ENCODE measurements at regions not wholly inside any gene's neighbourhood (a gene's known extent, or its start where the extent isn't known, plus 50 kb on each side); places are given as distances from the start of the nearest gene placed in this dataset.

DNA sequence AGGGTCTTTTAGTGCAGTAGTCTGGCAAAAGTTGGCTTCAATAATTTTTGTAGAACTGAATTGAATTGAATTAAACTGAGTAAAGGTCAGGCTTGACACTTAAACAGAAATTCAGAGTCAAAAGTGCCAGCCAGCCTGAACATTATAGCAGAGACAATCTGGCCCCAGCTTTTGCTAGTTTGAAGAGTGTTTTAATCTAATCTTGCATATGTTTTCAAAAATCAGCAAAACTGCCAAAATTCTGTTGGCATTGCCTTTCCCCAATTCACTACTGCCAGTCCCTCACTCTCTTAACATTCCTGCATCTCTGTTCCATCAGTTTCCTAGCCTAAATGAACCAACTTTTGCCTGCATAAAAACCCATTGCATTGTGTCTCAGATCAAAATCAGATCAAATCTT lies 403.8 kb downstream of the NUF2 start:
- intact Hi-C loops (cut with micrococcal nuclease; ENCODE audit: unreplicated experiment), result no loop called here
- Histone ChIP-seq H3K4me2 (ENCODE audit: low read length) (no peak overlapping the region), H4K20me1 (ENCODE audit: insufficient read depth, low read length) (no peaks in the 10 kb centered on the region), H3K4me1 (ENCODE audit: insufficient read depth, low read length, poor library complexity, severe bottlenecking) (no peaks in the 10 kb centered on the region), H3K79me2 (ENCODE audit: insufficient read depth, low read depth, low read length) (no peaks in the 10 kb centered on the region), H3K27ac (ENCODE audit: low read depth, low read length, poor library complexity, severe bottlenecking) (no peak overlapping the region), H3K9me3 (ENCODE audit: low read length) (no peaks in the 10 kb centered on the region), H2AFZ (ENCODE audit: low read length) (no peak overlapping the region), H3K36me3 (ENCODE audit: insufficient read depth, low read length) (no peaks in the 10 kb centered on the region), H3K9me2 (ENCODE audit: insufficient read depth, low read length) (no peaks in the 10 kb centered on the region), H3K4me3 (ENCODE audit: low read depth, low read length, poor library complexity, severe bottlenecking) (no peak overlapping the region)
- no TSS peak for BruUV-seq (replicated peaks)
- CTCF ChIA-PET (ENCODE audit: unreplicated experiment), result no interaction called here
- TF ChIP-seq, protein P1, sequence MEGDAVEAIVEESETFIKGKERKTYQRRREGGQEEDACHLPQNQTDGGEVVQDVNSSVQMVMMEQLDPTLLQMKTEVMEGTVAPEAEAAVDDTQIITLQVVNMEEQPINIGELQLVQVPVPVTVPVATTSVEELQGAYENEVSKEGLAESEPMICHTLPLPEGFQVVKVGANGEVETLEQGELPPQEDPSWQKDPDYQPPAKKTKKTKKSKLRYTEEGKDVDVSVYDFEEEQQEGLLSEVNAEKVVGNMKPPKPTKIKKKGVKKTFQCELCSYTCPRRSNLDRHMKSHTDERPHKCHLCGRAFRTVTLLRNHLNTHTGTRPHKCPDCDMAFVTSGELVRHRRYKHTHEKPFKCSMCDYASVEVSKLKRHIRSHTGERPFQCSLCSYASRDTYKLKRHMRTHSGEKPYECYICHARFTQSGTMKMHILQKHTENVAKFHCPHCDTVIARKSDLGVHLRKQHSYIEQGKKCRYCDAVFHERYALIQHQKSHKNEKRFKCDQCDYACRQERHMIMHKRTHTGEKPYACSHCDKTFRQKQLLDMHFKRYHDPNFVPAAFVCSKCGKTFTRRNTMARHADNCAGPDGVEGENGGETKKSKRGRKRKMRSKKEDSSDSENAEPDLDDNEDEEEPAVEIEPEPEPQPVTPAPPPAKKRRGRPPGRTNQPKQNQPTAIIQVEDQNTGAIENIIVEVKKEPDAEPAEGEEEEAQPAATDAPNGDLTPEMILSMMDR (conservative IDR thresholded peaks at IDR 0.05; ENCODE audit: low read length), result no peak
- no peak for TF ChIP-seq EZH2phosphoT487 (IDR thresholded peaks at IDR 0.05; ENCODE audit: borderline replicate concordance, low read depth, low read length)
- no peak for DNase-seq (ENCODE audit: low spot score)
- POLR2A ChIA-PET, result no interaction called here

- CTCF ChIA-PET (ENCODE audit: unreplicated experiment), result no interaction called here
- BruUV-seq (replicated peaks), result no TSS peak
Measured at GRCh38 chr1:163730411-163730821, 408.7 kb downstream of the NUF2 start.

DNA sequence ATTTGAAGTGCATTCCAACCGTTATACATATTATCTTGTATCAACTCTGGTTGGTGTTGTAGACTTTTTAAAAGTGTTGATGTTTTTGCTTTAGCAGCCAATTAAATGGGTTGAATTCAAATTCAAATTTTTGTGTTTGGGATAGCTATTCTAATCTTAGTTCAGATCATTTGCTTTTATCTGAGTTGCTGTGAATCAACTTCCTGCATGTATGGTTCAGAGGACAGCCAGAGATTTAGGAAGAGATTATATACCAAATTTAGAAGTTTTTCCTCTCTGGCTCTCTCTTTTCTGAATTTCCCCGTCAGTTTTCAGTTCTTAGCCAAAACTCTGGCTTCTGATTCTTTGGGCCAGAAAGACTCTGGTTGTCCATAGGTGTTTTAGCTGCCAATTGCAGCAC lies 415.5 kb downstream of the NUF2 start:
- H3K4me2 ChIP-seq (ENCODE audit: low read length), result no peak overlapping the region
- H3K9me2 ChIP-seq (ENCODE audit: insufficient read depth, low read length), result no peaks in the 10 kb centered on the region
- no peak overlapping the region for H3K27ac ChIP-seq (ENCODE audit: low read depth, low read length, poor library complexity, severe bottlenecking)
- H2AFZ ChIP-seq (ENCODE audit: low read length), result no peak overlapping the region
- H4K20me1 ChIP-seq (ENCODE audit: insufficient read depth, low read length), result no peaks in the 10 kb centered on the region
- no peak overlapping the region for H3K4me3 ChIP-seq (ENCODE audit: low read depth, low read length, poor library complexity, severe bottlenecking)
- POLR2A ChIA-PET, result no interaction called here
- TF ChIP-seq, protein P1 (conservative IDR thresholded peaks at IDR 0.05; ENCODE audit: low read length), result no peak
- no peak for TF ChIP-seq EZH2phosphoT487 (IDR thresholded peaks at IDR 0.05; ENCODE audit: borderline replicate concordance, low read depth, low read length)
- CTCF ChIA-PET (ENCODE audit: unreplicated experiment), result no interaction called here
- no peaks in the 10 kb centered on the region for H3K4me1 ChIP-seq (ENCODE audit: insufficient read depth, low read length, poor library complexity, severe bottlenecking)
- H3K9me3 ChIP-seq (ENCODE audit: low read length), result no peaks in the 10 kb centered on the region
- H3K36me3 ChIP-seq (ENCODE audit: insufficient read depth, low read length), result no peaks in the 10 kb centered on the region
- H3K79me2 ChIP-seq (ENCODE audit: insufficient read depth, low read depth, low read length), result no peaks in the 10 kb centered on the region
- no TSS peak for BruUV-seq (replicated peaks)
- no peak for DNase-seq (ENCODE audit: low spot score)
- intact Hi-C loops (cut with micrococcal nuclease; ENCODE audit: unreplicated experiment), result loop anchor here (10.0 kb wide), 1 partner anchor 62 kb away; no protein-coding TSS in a partner anchor

More at GRCh38 chr1:163730411-163730821, 408.7 kb downstream of the NUF2 start:
- Histone ChIP-seq H2AFZ (ENCODE audit: low read length) (no peak overlapping the region), H3K79me2 (ENCODE audit: insufficient read depth, low read depth, low read length) (no peaks in the 10 kb centered on the region), H3K9me3 (ENCODE audit: low read length) (no peaks in the 10 kb centered on the region), H3K9me2 (ENCODE audit: insufficient read depth, low read length) (no peaks in the 10 kb centered on the region), H3K4me1 (ENCODE audit: insufficient read depth, low read length, poor library complexity, severe bottlenecking) (no peaks in the 10 kb centered on the region), H3K4me2 (ENCODE audit: low read length) (no peak overlapping the region), H3K27ac (ENCODE audit: low read depth, low read length, poor library complexity, severe bottlenecking) (no peak overlapping the region), H3K4me3 (ENCODE audit: low read depth, low read length, poor library complexity, severe bottlenecking) (no peak overlapping the region), H3K36me3 (ENCODE audit: insufficient read depth, low read length) (no peaks in the 10 kb centered on the region), H4K20me1 (ENCODE audit: insufficient read depth, low read length) (no peaks in the 10 kb centered on the region)
- POLR2A ChIA-PET, result no interaction called here
- intact Hi-C loops (cut with micrococcal nuclease; ENCODE audit: unreplicated experiment), result loop anchor here (10.0 kb wide), 1 partner anchor 56 kb away; no protein-coding TSS in a partner anchor
- no peak for DNase-seq (ENCODE audit: low spot score)
- no peak for TF ChIP-seq EZH2phosphoT487 (IDR thresholded peaks at IDR 0.05; ENCODE audit: borderline replicate concordance, low read depth, low read length)
- TF ChIP-seq, protein P1 (conservative IDR thresholded peaks at IDR 0.05; ENCODE audit: low read length), result no peak
